ENCODE measurements at regions not wholly inside any gene's neighbourhood (a gene's known extent, or its start where the extent isn't known, plus 50 kb on each side); places are given as distances from the start of the nearest gene placed in this dataset.

GRCh38 chr14:71193663-71194062 is 286.4 kb downstream of the PCNX1 start:
- H3K27me3 ChIP-seq: no peaks in the 10 kb centered on the region
- no peak for DNase-seq (ENCODE audit: extremely low spot score)
- no peak overlapping the region for H3K27ac ChIP-seq (replicated peaks in 1 of 4)
- H3K36me3 ChIP-seq: no peaks in the 10 kb centered on the region
- no CpG with 5 or more reads among the region's 1 CpG for WGBS
- H3K4me3 ChIP-seq: no peak overlapping the region
- no peaks in the 10 kb centered on the region for H3K4me1 ChIP-seq
- intact Hi-C loops (cut with DNase I): no loop called here
- H3K9me3 ChIP-seq: no peaks in the 10 kb centered on the region
- TF ChIP-seq POLR2AphosphoS5 (IDR thresholded peaks at IDR 0.05) (no peak), CTCF (IDR thresholded peaks at IDR 0.05) (no peak), POLR2A (IDR thresholded peaks at IDR 0.05; ENCODE audit: low read depth) (no peak), EP300 (IDR thresholded peaks at IDR 0.05) (no peak)

GRCh38 chr14:71194251-71194650 is 287.0 kb downstream of the PCNX1 start:
- Histone ChIP-seq H3K9me3 (no peaks in the 10 kb centered on the region), H3K36me3 (no peaks in the 10 kb centered on the region), H3K27ac (replicated peaks in 1 of 4) (no peak overlapping the region), H3K4me3 (no peak overlapping the region), H3K27me3 (no peaks in the 10 kb centered on the region), H3K4me1 (no peaks in the 10 kb centered on the region)
- WGBS: 71% methylated on average over 1 of the region's 1 CpG
- no peak for DNase-seq (ENCODE audit: extremely low spot score)
- intact Hi-C loops (cut with DNase I): no loop called here
- no peak for TF ChIP-seq POLR2A (IDR thresholded peaks at IDR 0.05; ENCODE audit: low read depth)

- H3K36me3 ChIP-seq: no peaks in the 10 kb centered on the region
- H3K4me3 ChIP-seq: no peak overlapping the region
- H3K4me1 ChIP-seq: no peaks in the 10 kb centered on the region
- no peaks in the 10 kb centered on the region for H3K27me3 ChIP-seq
- H3K9me3 ChIP-seq: no peaks in the 10 kb centered on the region
- no peak overlapping the region for H3K27ac ChIP-seq (replicated peaks in 1 of 4)
- 93% methylated on average over 6 of the region's 6 CpGs for WGBS
- TF ChIP-seq POLR2A (IDR thresholded peaks at IDR 0.05; ENCODE audit: low read depth): no peak
- TF ChIP-seq EP300 (IDR thresholded peaks at IDR 0.05): no peak
- no peak for TF ChIP-seq POLR2AphosphoS5 (IDR thresholded peaks at IDR 0.05)
- TF ChIP-seq CTCF (IDR thresholded peaks at IDR 0.05): no peak
- intact Hi-C loops (cut with DNase I): no loop called here
- DNase-seq (ENCODE audit: extremely low spot score): no peak
Observed at GRCh38 chr14:71196921-71197320, 289.7 kb downstream of the PCNX1 start.

- intact Hi-C loops (cut with DNase I): no loop called here
- Histone ChIP-seq H3K27ac (replicated peaks in 1 of 4) (no peak overlapping the region), H3K4me3 (no peak overlapping the region), H3K36me3 (no peaks in the 10 kb centered on the region), H3K27me3 (no peaks in the 10 kb centered on the region), H3K9me3 (no peaks in the 10 kb centered on the region), H3K4me1 (no peaks in the 10 kb centered on the region)
- no peak for DNase-seq (ENCODE audit: extremely low spot score)
- 84% methylated on average over 5 of the region's 5 CpGs for WGBS
- TF ChIP-seq EP300 (IDR thresholded peaks at IDR 0.05) (no peak), POLR2A (IDR thresholded peaks at IDR 0.05; ENCODE audit: low read depth) (no peak), CTCF (IDR thresholded peaks at IDR 0.05) (no peak), POLR2AphosphoS5 (IDR thresholded peaks at IDR 0.05) (no peak)
Observed at GRCh38 chr14:71198687-71199086, 291.4 kb downstream of the PCNX1 start.

GRCh38 chr14:71201840-71202239 is 294.6 kb downstream of the PCNX1 start:
- intact Hi-C loops (cut with DNase I): no loop called here
- DNase-seq (ENCODE audit: extremely low spot score): no peak
- TF ChIP-seq POLR2AphosphoS5 (IDR thresholded peaks at IDR 0.05) (no peak), POLR2A (IDR thresholded peaks at IDR 0.05; ENCODE audit: low read depth) (no peak), CTCF (IDR thresholded peaks at IDR 0.05) (no peak), EP300 (IDR thresholded peaks at IDR 0.05) (no peak)
- H3K27ac ChIP-seq (replicated peaks in 1 of 4): no peak overlapping the region
- H3K36me3 ChIP-seq: no peaks in the 10 kb centered on the region
- H3K4me3 ChIP-seq: no peak overlapping the region
- H3K4me1 ChIP-seq: peaks cover 0 to 4% (median 2%) of the 10 kb centered on the region in 4 donors
- H3K9me3 ChIP-seq: no peaks in the 10 kb centered on the region
- WGBS: 100% methylated on average over 1 of the region's 1 CpG
- no peaks in the 10 kb centered on the region for H3K27me3 ChIP-seq

Measured in esophagus muscularis mucosa (tissue), 4 donors.